VCaP (cell line): ENCODE measurements at regions not wholly inside any gene's neighbourhood (a gene's known extent, or its start where the extent isn't known, plus 50 kb on each side); places are given as distances from the start of the nearest gene placed in this dataset.

Source experiments
- H3K27ac ChIP-seq: fragments of 450-650 bp; 2 replicates; pipeline ENCODE4 v1.5.1; 2017
- TF ChIP-seq, protein P1 (sequence below): fragments of 450-650 bp; conservative IDR thresholded peaks from 2 replicates; pipeline ENCODE4 v1.5.1; 2017; ENCODE audit warnings: mild to moderate bottlenecking, moderate library complexity

DNA sequence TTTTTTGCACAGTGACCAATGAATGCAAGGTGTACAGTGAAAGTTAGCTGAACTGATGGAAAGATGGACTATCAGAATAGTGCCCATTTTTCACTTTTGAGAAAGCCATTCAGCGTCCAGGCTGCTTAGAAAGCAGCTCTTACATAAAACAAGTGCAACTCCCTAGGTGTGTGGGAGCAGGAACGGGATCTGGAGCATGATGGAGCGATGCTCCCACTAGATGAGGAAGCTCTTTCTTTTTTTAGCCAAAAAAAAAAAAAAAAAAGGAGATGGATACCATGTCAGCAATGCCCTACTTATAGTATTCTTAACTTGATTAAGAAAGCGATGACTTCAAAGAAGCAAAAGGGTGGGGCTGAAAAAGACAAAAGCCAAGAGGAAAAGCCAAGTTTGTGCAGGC lies 925.5 kb downstream of the GATA3 start:
- TF ChIP-seq, protein P1, sequence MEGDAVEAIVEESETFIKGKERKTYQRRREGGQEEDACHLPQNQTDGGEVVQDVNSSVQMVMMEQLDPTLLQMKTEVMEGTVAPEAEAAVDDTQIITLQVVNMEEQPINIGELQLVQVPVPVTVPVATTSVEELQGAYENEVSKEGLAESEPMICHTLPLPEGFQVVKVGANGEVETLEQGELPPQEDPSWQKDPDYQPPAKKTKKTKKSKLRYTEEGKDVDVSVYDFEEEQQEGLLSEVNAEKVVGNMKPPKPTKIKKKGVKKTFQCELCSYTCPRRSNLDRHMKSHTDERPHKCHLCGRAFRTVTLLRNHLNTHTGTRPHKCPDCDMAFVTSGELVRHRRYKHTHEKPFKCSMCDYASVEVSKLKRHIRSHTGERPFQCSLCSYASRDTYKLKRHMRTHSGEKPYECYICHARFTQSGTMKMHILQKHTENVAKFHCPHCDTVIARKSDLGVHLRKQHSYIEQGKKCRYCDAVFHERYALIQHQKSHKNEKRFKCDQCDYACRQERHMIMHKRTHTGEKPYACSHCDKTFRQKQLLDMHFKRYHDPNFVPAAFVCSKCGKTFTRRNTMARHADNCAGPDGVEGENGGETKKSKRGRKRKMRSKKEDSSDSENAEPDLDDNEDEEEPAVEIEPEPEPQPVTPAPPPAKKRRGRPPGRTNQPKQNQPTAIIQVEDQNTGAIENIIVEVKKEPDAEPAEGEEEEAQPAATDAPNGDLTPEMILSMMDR, result no peak
- no peak overlapping the region for H3K27ac ChIP-seq

DNA sequence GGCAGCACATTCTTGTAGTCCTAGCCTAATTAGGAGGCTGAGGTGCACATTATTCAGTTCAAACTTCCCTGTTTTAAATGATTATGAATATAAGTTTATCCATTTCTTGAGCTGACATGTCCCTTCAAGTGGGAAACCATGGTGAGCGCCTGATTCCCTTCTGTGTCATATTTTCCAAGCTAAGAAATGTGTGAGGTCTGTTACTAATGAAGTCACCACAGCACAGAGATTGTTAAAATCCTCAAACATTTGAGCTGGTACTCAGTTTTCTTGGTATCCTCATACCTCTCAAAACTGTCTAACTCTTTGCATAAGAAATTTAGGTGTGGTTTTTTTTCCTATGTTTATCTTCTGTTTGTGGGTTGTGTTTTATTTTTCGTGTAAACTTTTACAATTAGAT lies 926.8 kb downstream of the GATA3 start:
- TF ChIP-seq, protein P1, result no peak
- no peak overlapping the region for H3K27ac ChIP-seq

DNA sequence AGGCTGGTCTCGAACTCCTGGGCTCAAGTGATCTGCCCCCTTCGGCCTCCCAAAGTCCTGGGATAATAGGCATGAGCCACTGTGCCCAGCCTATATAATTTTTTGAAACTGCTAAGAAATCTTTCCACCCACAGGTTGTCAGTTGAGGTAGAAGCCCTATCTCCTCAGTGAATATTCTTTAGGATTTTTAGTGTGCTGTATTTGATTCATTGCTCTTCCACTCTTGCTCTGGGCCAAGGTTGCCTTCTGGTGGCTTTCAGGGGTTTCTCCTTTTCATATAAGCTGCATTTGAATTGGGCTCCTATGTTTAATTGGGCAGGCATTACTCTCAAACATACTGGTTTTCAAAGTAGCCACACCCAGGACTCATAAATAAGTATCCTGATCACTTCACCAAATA lies 931.2 kb downstream of the GATA3 start:
- H3K27ac ChIP-seq, result no peak overlapping the region
- TF ChIP-seq, protein P1, result no peak

DNA sequence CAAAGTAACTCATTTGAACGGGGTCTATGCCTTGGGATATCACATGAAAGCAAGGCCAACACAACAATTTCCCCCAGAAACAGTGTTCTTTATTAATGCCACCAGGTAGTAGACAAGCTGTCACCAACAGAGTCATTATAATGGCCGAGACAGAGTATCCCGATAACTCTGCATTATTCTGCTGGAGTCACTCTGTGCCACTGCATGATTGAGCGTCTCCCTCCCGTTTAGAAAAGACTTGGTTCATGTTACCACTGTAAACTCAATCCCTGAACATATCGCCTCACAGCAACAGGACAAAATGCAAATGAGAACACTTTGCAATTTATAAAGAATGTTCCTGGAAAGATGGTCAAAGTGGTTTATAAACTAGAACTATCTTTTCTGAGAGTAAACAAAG lies 932.5 kb downstream of the GATA3 start:
- H3K27ac ChIP-seq, result no peak overlapping the region
- TF ChIP-seq, protein P1, result no peak

DNA sequence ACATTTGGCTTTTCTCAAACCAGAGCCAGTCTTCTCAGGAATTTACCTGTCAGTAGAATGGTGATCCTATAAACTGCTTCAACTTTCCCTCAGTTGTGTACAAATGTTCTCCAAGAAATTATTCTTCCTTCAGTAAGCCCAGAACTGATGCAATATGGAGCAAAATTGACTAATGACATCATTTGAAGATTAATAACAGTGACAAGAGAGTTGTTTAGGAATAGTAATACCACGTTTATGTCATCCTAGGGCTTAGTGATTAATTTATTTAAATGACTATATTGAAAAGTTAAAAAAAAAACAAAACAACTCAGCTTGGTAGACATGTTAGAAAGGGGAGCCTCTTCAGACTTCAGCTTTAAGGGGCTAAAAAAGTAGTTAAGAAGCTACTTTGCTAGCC lies 933.2 kb downstream of the GATA3 start:
- no peak overlapping the region for H3K27ac ChIP-seq
- TF ChIP-seq, protein P1, result no peak

DNA sequence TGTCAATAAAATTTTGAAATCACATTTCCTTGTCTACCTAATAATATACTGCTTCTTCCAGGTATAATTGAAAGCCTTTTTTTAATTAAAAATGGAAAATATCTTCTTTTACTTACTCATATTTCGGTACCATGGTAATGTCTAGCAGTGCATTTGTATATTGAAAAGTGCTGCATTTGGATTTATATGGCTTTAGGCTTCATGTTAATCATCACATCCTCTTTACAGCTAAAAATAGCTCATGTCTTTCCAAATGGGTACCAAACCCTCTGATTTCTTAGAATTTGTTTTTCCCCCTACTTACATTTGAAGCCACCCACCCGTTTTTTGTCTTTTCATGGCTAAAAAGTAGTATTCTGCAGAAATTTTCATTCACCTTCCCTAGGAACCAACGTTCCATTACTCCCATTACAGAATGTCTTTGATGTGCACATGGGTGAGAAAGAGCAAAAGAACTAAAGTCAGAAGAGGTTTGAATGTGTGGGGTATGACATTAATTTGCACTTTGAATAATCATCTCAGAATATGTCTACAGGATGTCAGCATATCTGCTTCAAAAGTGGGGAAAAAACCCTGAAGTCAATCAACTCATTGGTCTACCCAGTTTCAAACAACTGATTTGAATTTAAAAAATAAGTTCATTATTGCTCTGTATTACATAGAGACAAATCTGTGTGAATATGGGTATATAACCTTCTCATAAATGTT lies 935.9 kb downstream of the GATA3 start:
- no peak overlapping the region for H3K27ac ChIP-seq
- TF ChIP-seq, protein P1, result no peak

DNA sequence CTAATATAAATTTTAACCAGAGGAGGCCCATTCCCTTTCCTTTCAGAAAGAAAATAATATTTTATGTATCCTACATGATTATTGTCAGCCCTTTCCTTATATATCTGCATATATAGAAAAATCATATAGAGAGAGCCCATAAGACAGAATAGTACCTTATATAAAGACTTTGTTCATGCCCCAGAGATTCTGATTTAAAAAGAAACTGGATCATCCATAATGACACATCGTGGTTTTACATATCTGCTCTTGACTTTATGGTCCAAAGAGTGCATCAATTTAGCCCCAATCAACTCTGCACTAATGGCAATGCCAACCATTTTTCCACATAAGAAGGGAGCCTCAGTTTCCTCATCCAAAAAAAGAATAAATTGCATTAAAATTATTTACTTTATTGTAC lies 937.5 kb downstream of the GATA3 start:
- no peak overlapping the region for H3K27ac ChIP-seq
- TF ChIP-seq, protein P1, result no peak
